Common myeloid progenitor, CD34-positive (primary cell): ENCODE measurements at regions not wholly inside any gene's neighbourhood (a gene's known extent, or its start where the extent isn't known, plus 50 kb on each side); places are given as distances from the start of the nearest gene placed in this dataset.

Experiments
- CTCF ChIA-PET: fragments of 350-600 bp; sonication (Branson Sonifier 250); formaldehyde crosslinking; loops from one replicate; lab custom pipeline; 2021; ENCODE audit warnings: antibody characterized with exemption; lab: Charles Lee
- POLR2A ChIA-PET: fragments of 350-600 bp; sonication (Branson Sonifier 250); formaldehyde crosslinking; loops from one replicate; lab custom pipeline; 2021; ENCODE audit warnings: antibody characterized with exemption; lab: Charles Lee
- DNase-seq, 3 donors: peaks; one replicate each; pipeline versions ENCODE4 v3.0.0 to v3.0.0-alpha.2; 2013
- H3K27ac ChIP-seq, 2 experiments: 1 replicate in 1 of 2; 2 replicates in 1 of 2; pipeline ENCODE4 v1.7.0; 2013; ENCODE audit warnings: inconsistent platforms in 2 of 2, low read length in 2 of 2, mild to moderate bottlenecking in 2 of 2, low read depth in 1 of 2, moderate library complexity in 1 of 2; ENCODE audit not compliant: severe bottlenecking in 2 of 2, insufficient read depth in 1 of 2, poor library complexity in 1 of 2
- H3K27me3 ChIP-seq, 5 experiments: replicated peaks in 2 of 5; 1 replicate in 3 of 5; 2 replicates in 2 of 5; pipeline versions ENCODE4 v1.6.1 to v1.7.0; 2013; ENCODE audit warnings: low read length in 4 of 5, mild to moderate bottlenecking in 2 of 5, moderate library complexity in 2 of 5, inconsistent platforms in 1 of 5; ENCODE audit not compliant: insufficient read depth in 5 of 5, control insufficient read depth in 4 of 5
- H3K36me3 ChIP-seq, 4 experiments: 1 replicate in 2 of 4; 2 replicates in 2 of 4; pipeline versions ENCODE4 v1.6.1 to v1.7.0; 2013; ENCODE audit warnings: low read length in 3 of 4, control low read depth in 1 of 4, mild to moderate bottlenecking in 1 of 4; ENCODE audit not compliant: control insufficient read depth in 4 of 4, insufficient read depth in 4 of 4
- H3K4me1 ChIP-seq, 4 experiments: 1 replicate in 3 of 4; 2 replicates in 1 of 4; pipeline versions ENCODE4 v1.6.1 to v1.7.1; 2013; ENCODE audit warnings: low read length in 3 of 4, mild to moderate bottlenecking in 3 of 4, control low read depth in 1 of 4, inconsistent platforms in 1 of 4, moderate library complexity in 1 of 4; ENCODE audit not compliant: control insufficient read depth in 4 of 4, insufficient read depth in 4 of 4; ENCODE audit errors: control extremely low read depth in 1 of 4
- H3K4me3 ChIP-seq, 7 experiments: 1 replicate in 4 of 7; 2 replicates in 3 of 7; pipeline versions ENCODE4 v1.5.1 to v1.7.0; 2013; ENCODE audit warnings: mild to moderate bottlenecking in 7 of 7, low read length in 6 of 7, moderate library complexity in 6 of 7, inconsistent platforms in 2 of 7, low read depth in 2 of 7, control low read depth in 1 of 7; ENCODE audit not compliant: insufficient read depth in 4 of 7, control insufficient read depth in 1 of 7; ENCODE audit errors: extremely low read depth in 1 of 7
- H3K9me3 ChIP-seq, 5 experiments: 1 replicate in 4 of 5; 2 replicates in 1 of 5; pipeline versions ENCODE4 v1.6.1 to v1.7.1; 2013; ENCODE audit warnings: low read length in 4 of 5, mild to moderate bottlenecking in 2 of 5, inconsistent platforms in 1 of 5, low read depth in 1 of 5, moderate library complexity in 1 of 5; ENCODE audit not compliant: control insufficient read depth in 4 of 5, insufficient read depth in 2 of 5; ENCODE audit errors: control extremely low read depth in 1 of 5
- WGBS: methylation state at CpG from one replicate; pipeline ENCODE4 v1.1.5; 2013; ENCODE audit not compliant: insufficient coverage; 5-methylcytosine and 5-hydroxymethylcytosine counted together

GRCh38 chr5:82354543-82354942, 76.4 kb upstream of the RPS23 start:
- H3K36me3 ChIP-seq: no peaks in the 10 kb centered on the region
- CTCF ChIA-PET: interaction anchor here (1.3 to 6.1 kb wide), 4 partner anchors 13 to 1208 kb away, joined by 3 to 57 read pairs (median 13); no protein-coding TSS in a partner anchor
- no peak overlapping the region for H3K27ac ChIP-seq
- POLR2A ChIA-PET: no interaction called here
- H3K4me1 ChIP-seq: peaks cover 3 to 23% (median 15%) of the 10 kb centered on the region in 4 experiments
- no peak for DNase-seq
- 100% methylated on average over 1 of the region's 2 CpGs for WGBS
- H3K27me3 ChIP-seq: no peaks in the 10 kb centered on the region
- H3K9me3 ChIP-seq: no peaks in the 10 kb centered on the region
- H3K4me3 ChIP-seq: no peak overlapping the region

GRCh38 chr5:82353522-82353921, 75.4 kb upstream of the RPS23 start:
- Histone ChIP-seq H3K27ac (no peak overlapping the region), H3K4me3 (no peak overlapping the region), H3K36me3 (no peaks in the 10 kb centered on the region), H3K4me1 (peaks cover 3 to 23% (median 15%) of the 10 kb centered on the region in 4 experiments), H3K27me3 (no peaks in the 10 kb centered on the region), H3K9me3 (no peaks in the 10 kb centered on the region)
- 100% methylated on average over 3 of the region's 3 CpGs for WGBS
- POLR2A ChIA-PET: no interaction called here
- CTCF ChIA-PET: interaction anchor here (1.3 to 6.1 kb wide), 7 partner anchors 9 to 1209 kb away, joined by 3 to 57 read pairs (median 5); partner anchors contain the start of gene VCAN
- DNase-seq: no peak

GRCh38 chr5:82352146-82352791, 74.1 kb upstream of the RPS23 start:
- Histone ChIP-seq H3K9me3 (no peaks in the 10 kb centered on the region), H3K4me3 (no peak overlapping the region), H3K27me3 (no peaks in the 10 kb centered on the region), H3K4me1 (peaks cover 3 to 18% (median 10%) of the 10 kb centered on the region in 4 experiments), H3K27ac (no peak overlapping the region), H3K36me3 (no peaks in the 10 kb centered on the region)
- ChIA-PET CTCF (interaction anchor here (0.7 to 6.1 kb wide), 10 partner anchors 10 to 1211 kb away, joined by 3 to 57 read pairs (median 4); partner anchors contain the start of gene VCAN), POLR2A (no interaction called here)
- 0% methylated on average over 1 of the region's 7 CpGs for WGBS
- DNase-seq: no peak

GRCh38 chr5:82351754-82352145, 73.6 kb upstream of the RPS23 start:
- Histone ChIP-seq H3K27ac (no peak overlapping the region), H3K36me3 (no peaks in the 10 kb centered on the region), H3K4me3 (no peak overlapping the region), H3K4me1 (peaks cover 3 to 13% (median 5%) of the 10 kb centered on the region in 4 experiments), H3K9me3 (no peaks in the 10 kb centered on the region), H3K27me3 (no peaks in the 10 kb centered on the region)
- ChIA-PET POLR2A (no interaction called here), CTCF (interaction anchor here (0.7 to 6.1 kb wide), 9 partner anchors 10 to 1211 kb away, joined by 3 to 57 read pairs (median 5); partner anchors contain the start of gene VCAN)
- peak; percentile 55 to 77 (median 68) for DNase-seq
- 0% methylated on average over 1 of the region's 2 CpGs for WGBS

GRCh38 chr5:82351297-82351696, 73.1 kb upstream of the RPS23 start:
- ChIA-PET CTCF (interaction anchor here (0.6 to 6.1 kb wide), 13 partner anchors 9 to 1212 kb away, joined by 3 to 57 read pairs (median 4); partner anchors contain the start of gene VCAN), POLR2A (interaction anchor here (1.0 kb wide), 1 partner anchor 1297 kb away, joined by 3 read pairs; no protein-coding TSS in a partner anchor)
- Histone ChIP-seq H3K4me3 (no peak overlapping the region), H3K36me3 (no peaks in the 10 kb centered on the region), H3K27me3 (no peaks in the 10 kb centered on the region), H3K9me3 (no peaks in the 10 kb centered on the region), H3K4me1 (peaks cover 2 to 13% (median 4%) of the 10 kb centered on the region in 4 experiments), H3K27ac (no peak overlapping the region)
- no CpG with 5 or more reads among the region's 1 CpG for WGBS
- no peak for DNase-seq

- CTCF ChIA-PET: interaction anchor here (0.7 to 6.1 kb wide), 14 partner anchors 8 to 1213 kb away, joined by 3 to 57 read pairs (median 4); no protein-coding TSS in a partner anchor
- Histone ChIP-seq H3K27me3 (no peaks in the 10 kb centered on the region), H3K4me3 (no peak overlapping the region), H3K4me1 (peaks cover 2 to 13% (median 4%) of the 10 kb centered on the region in 4 experiments), H3K9me3 (no peaks in the 10 kb centered on the region), H3K27ac (no peak overlapping the region), H3K36me3 (no peaks in the 10 kb centered on the region)
- 100% methylated on average over 2 of the region's 4 CpGs for WGBS
- peak; percentile 27 to 63 (median 54) for DNase-seq
- POLR2A ChIA-PET: no interaction called here
Observed at GRCh38 chr5:82349652-82350051, 71.5 kb upstream of the RPS23 start.
